HCT116 (cell line): ENCODE measurements at regions not wholly inside any gene's neighbourhood (a gene's known extent, or its start where the extent isn't known, plus 50 kb on each side); places are given as distances from the start of the nearest gene placed in this dataset.

Experiments used
- ATAC-seq: fragments of 200-7000 bp; cut with Tn5 transposase; 2 replicates; pipeline ENCODE4 v1.9.1; 2020; ENCODE audit warnings: mild to moderate bottlenecking, moderate library complexity
- BruUV-seq: library from RNA; stranded (reverse); fragments of 400-500 nt; replicated peaks from 2 replicates; lab custom pipeline; 2021; lab: Mats Ljungman, UMichigan
- CTCF ChIA-PET: fragments of 300-600 bp; sonication (Branson Sonifier 250); formaldehyde crosslinking; loops from one replicate; lab custom pipeline; 2021; ENCODE audit warnings: antibody characterized with exemption; lab: Charles Lee
- POLR2A ChIA-PET: fragments of 300-600, 350-600 bp; sonication (Branson Sonifier 250); formaldehyde crosslinking; loops from one replicate; lab custom pipeline; 2021; ENCODE audit warnings: antibody characterized with exemption; lab: Charles Lee
- RAD21 ChIA-PET, 2 experiments: fragments of 300-600 bp; sonication (Branson Sonifier 250); formaldehyde crosslinking; loops; one replicate each; lab custom pipeline; 2023; ENCODE audit warnings: low total read pairs in 2 of 2; ENCODE audit not compliant: uncharacterized antibody in 2 of 2, unreplicated experiment in 2 of 2, low non-redundant PET in 1 of 2; lab: Charles Lee
- DNase-seq: peaks from one replicate; pipeline ENCODE4 v3.0.0-alpha.2; 2010; ENCODE audit warnings: low read depth, low spot score
- H2AFZ ChIP-seq: fragments of 200-600 bp; shearing (Covaris generic), sonication (generic); 2 replicates; pipeline ENCODE4 v1.6.1; 2017; ENCODE audit warnings: low read depth, mixed run types, mixed read lengths, antibody characterized with exemption, low read length; ENCODE audit not compliant: poor library complexity, severe bottlenecking
- H3K27ac ChIP-seq: 2 replicates; pipeline ENCODE4 v1.5.1; 2012; ENCODE audit warnings: low read depth, low read length
- H3K27me3 ChIP-seq: fragments of 200-600 bp; sonication (generic); 2 replicates; pipeline ENCODE4 v1.6.1; 2016; ENCODE audit warnings: mixed run types, low read length, mixed read lengths; ENCODE audit not compliant: insufficient read depth
- H3K36me3 ChIP-seq, 2 experiments: fragments of 200-500 bp in 1 of 2; fragments of 200-600 bp in 1 of 2; sonication (Bioruptor generic) in 1 of 2; sonication (generic) in 1 of 2; 2 replicates each; pipeline versions ENCODE4 v1.5.1 to v1.6.1; 2014 to 2016; ENCODE audit warnings: low read length in 2 of 2, inconsistent platforms in 1 of 2, mixed read lengths in 1 of 2, mixed run types in 1 of 2; ENCODE audit not compliant: insufficient read depth in 2 of 2, control insufficient read depth in 1 of 2
- H3K4me1 ChIP-seq, 2 experiments: fragments of 200-600 bp in 1 of 2; sonication (generic) in 1 of 2; 2 replicates each; pipeline versions ENCODE4 v1.5.1 to v1.6.1; 2012 to 2017; ENCODE audit warnings: low read length in 2 of 2, inconsistent platforms in 1 of 2, mild to moderate bottlenecking in 1 of 2, mixed read lengths in 1 of 2, mixed run types in 1 of 2, moderate library complexity in 1 of 2; ENCODE audit not compliant: insufficient read depth in 2 of 2, control insufficient read depth in 1 of 2
- H3K4me2 ChIP-seq: fragments of 200-600 bp; sonication (generic); 2 replicates; pipeline ENCODE4 v1.6.1; 2017; ENCODE audit warnings: mixed run types, low read length, mixed read lengths
- H3K4me3 ChIP-seq, 2 experiments: fragments of 200-600 bp in 1 of 2; sonication (generic) in 1 of 2; replicated peaks in 1 of 2; 2 replicates each; pipeline ENCODE4 v1.5.1; 2011 to 2016; ENCODE audit warnings: low read length in 2 of 2, control low read depth in 1 of 2, low read depth in 1 of 2, mild to moderate bottlenecking in 1 of 2, mixed read lengths in 1 of 2, mixed run types in 1 of 2
- H3K79me2 ChIP-seq: fragments of 200-600 bp; sonication (generic); 2 replicates; pipeline ENCODE4 v1.6.1; 2017; ENCODE audit warnings: mild to moderate bottlenecking, mixed run types, low read length, moderate library complexity, mixed read lengths; ENCODE audit not compliant: insufficient read depth
- H3K9ac ChIP-seq: fragments of 200-600 bp; sonication (generic); 2 replicates; pipeline ENCODE4 v1.6.1; 2016; ENCODE audit warnings: low read length, mixed read lengths
- H3K9me2 ChIP-seq: fragments of 200-600 bp; sonication (generic), shearing (Covaris generic); 2 replicates; pipeline ENCODE4 v1.6.1; 2017; ENCODE audit warnings: mixed run types, mild to moderate bottlenecking, moderate library complexity; ENCODE audit not compliant: insufficient read depth
- H3K9me3 ChIP-seq, 2 experiments: fragments of 200-500 bp in 1 of 2; fragments of 200-600 bp in 1 of 2; sonication (Bioruptor generic) in 1 of 2; sonication (generic) in 1 of 2; 2 replicates each; pipeline ENCODE4 v1.6.1; 2014 to 2017; ENCODE audit warnings: low read length in 2 of 2, mixed read lengths in 2 of 2, inconsistent platforms in 1 of 2, low read depth in 1 of 2, mild to moderate bottlenecking in 1 of 2, mixed run types in 1 of 2, moderate library complexity in 1 of 2; ENCODE audit not compliant: control insufficient read depth in 1 of 2, insufficient read depth in 1 of 2
- H4K20me1 ChIP-seq: fragments of 200-600 bp; sonication (generic), shearing (Covaris generic); 2 replicates; pipeline ENCODE4 v1.6.1; 2017; ENCODE audit warnings: mixed run types, mild to moderate bottlenecking, moderate library complexity; ENCODE audit not compliant: insufficient read depth
- ATF3 ChIP-seq: IDR thresholded peaks from 2 replicates; pipeline ENCODE4 v1.6.1; 2012
- CBX3 ChIP-seq: IDR thresholded peaks from 2 replicates; pipeline ENCODE4 v1.6.1; 2012; ENCODE audit warnings: low read depth
- CEBPB ChIP-seq: IDR thresholded peaks from 2 replicates; pipeline ENCODE4 v1.6.1; 2012; ENCODE audit warnings: low read depth
- EGR1 ChIP-seq: IDR thresholded peaks from 2 replicates; pipeline ENCODE4 v1.6.1; 2012; ENCODE audit warnings: low read depth
- ELF1 ChIP-seq: IDR thresholded peaks from 2 replicates; pipeline ENCODE4 v1.6.1; 2012; ENCODE audit warnings: low read depth, borderline replicate concordance
- EZH2 ChIP-seq: fragments of 200-600 bp; sonication (generic); IDR thresholded peaks from 2 replicates; pipeline ENCODE4 v1.6.1; 2017; ENCODE audit warnings: antibody characterized with exemption, mixed run types
- FOSL1 ChIP-seq: IDR thresholded peaks from 2 replicates; pipeline ENCODE4 v1.6.1; 2012; ENCODE audit warnings: low read depth
- MAX ChIP-seq: IDR thresholded peaks from 2 replicates; pipeline ENCODE4 v1.6.1; 2012
- POLR2AphosphoS5 ChIP-seq: IDR thresholded peaks from 2 replicates; pipeline ENCODE4 v1.6.1; 2011; ENCODE audit warnings: mild to moderate bottlenecking, low read depth, low read length, moderate library complexity
- RAD21 ChIP-seq: IDR thresholded peaks from 2 replicates; pipeline ENCODE4 v1.6.1; 2012; ENCODE audit warnings: low read depth, mild to moderate bottlenecking
- REST ChIP-seq: IDR thresholded peaks from 2 replicates; pipeline ENCODE4 v1.6.1; 2012; ENCODE audit warnings: low read depth
- SP1 ChIP-seq: IDR thresholded peaks from 2 replicates; pipeline ENCODE4 v1.6.1; 2012; ENCODE audit warnings: low read depth
- SRF ChIP-seq: IDR thresholded peaks from 2 replicates; pipeline ENCODE4 v1.6.1; 2012; ENCODE audit warnings: low read depth
- TCF7L2 ChIP-seq: IDR thresholded peaks from 2 replicates; pipeline ENCODE4 v1.7.0; 2011; ENCODE audit warnings: borderline replicate concordance, inconsistent platforms; ENCODE audit not compliant: insufficient read depth, insufficient read length; ENCODE audit errors: extremely low read depth
- YY1 ChIP-seq: IDR thresholded peaks from 2 replicates; pipeline ENCODE4 v1.6.1; 2011; ENCODE audit warnings: low read length, low read depth, moderate library complexity, mild to moderate bottlenecking; ENCODE audit not compliant: insufficient replicate concordance; ENCODE audit errors: extremely low read depth
- ZBTB33 ChIP-seq: IDR thresholded peaks from 2 replicates; pipeline ENCODE4 v1.6.1; 2011; ENCODE audit warnings: mild to moderate bottlenecking, low read length, moderate library complexity; ENCODE audit not compliant: insufficient replicate concordance; ENCODE audit errors: extremely low read depth
- ZFX ChIP-seq: fragments of 450-650 bp; IDR thresholded peaks from 2 replicates; pipeline ENCODE4 v1.6.1; 2017
- ZNF274 ChIP-seq: fragments of 200-500 bp; sonication (Bioruptor generic); IDR thresholded peaks from 2 replicates; pipeline ENCODE4 v1.6.1; 2014; ENCODE audit warnings: mild to moderate bottlenecking, low read depth, low read length, inconsistent platforms
- intact Hi-C: fragments of 100-400 bp; cut with micrococcal nuclease; formaldehyde crosslinking; loops from 2 replicates; pipeline ENCODE4 v1.10.0; 2022

GRCh38 chr15:47872869-47873432 is 155.6 kb downstream of the SEMA6D start:
- Histone ChIP-seq H3K27ac (no peak overlapping the region), H3K27me3 (no peaks in the 10 kb centered on the region), H4K20me1 (no peaks in the 10 kb centered on the region), H3K36me3 (no peaks in the 10 kb centered on the region), H3K4me3 (no peak overlapping the region), H3K9ac (no peak overlapping the region)
- BruUV-seq, result no TSS peak
- TF ChIP-seq CEBPB, result no peak
- TF ChIP-seq EZH2, result no peak
- TF ChIP-seq ZBTB33, result no peak
- TF ChIP-seq MAX, result no peak
- no peak for TF ChIP-seq ATF3
- TF ChIP-seq POLR2AphosphoS5, result no peak
- no peak for TF ChIP-seq ZFX
- TF ChIP-seq CBX3, result no peak
- no peak for TF ChIP-seq RAD21
- no peak for TF ChIP-seq YY1
- no peak for TF ChIP-seq SRF
- no peak for TF ChIP-seq FOSL1
- no peak for TF ChIP-seq ELF1
- no peak for TF ChIP-seq EGR1
- no peak for TF ChIP-seq TCF7L2
- TF ChIP-seq REST, result no peak
- TF ChIP-seq SP1, result no peak
- no peak for TF ChIP-seq ZNF274
- TF ChIP-seq, all 23 proteins: peak for 0
- CTCF ChIA-PET, result no interaction called here
- H2AFZ ChIP-seq, result no peak overlapping the region
- RAD21 ChIA-PET, result no interaction called here
- H3K9me3 ChIP-seq, result peaks cover 11 to 39% of the 10 kb centered on the region in 2 experiments; a peak in 2 of 4 replicates
- no peaks in the 10 kb centered on the region for H3K4me1 ChIP-seq
- H3K9me2 ChIP-seq, result no peaks in the 10 kb centered on the region
- intact Hi-C loops, result no loop called here
- H3K4me2 ChIP-seq, result no peak overlapping the region
- no peaks in the 10 kb centered on the region for H3K79me2 ChIP-seq
- POLR2A ChIA-PET, result no interaction called here
- ATAC-seq (no peak), DNase-seq (no peak)
